Neural cell (in vitro differentiated cells): ENCODE measurements at regions not wholly inside any gene's neighbourhood (a gene's known extent, or its start where the extent isn't known, plus 50 kb on each side); places are given as distances from the start of the nearest gene placed in this dataset.

Source experiments
- CTCF ChIP-seq: fragments of 450-650 bp; IDR thresholded peaks from 2 replicates; pipeline ENCODE4 v1.5.1; 2014; ENCODE audit warnings: antibody characterized with exemption, mild to moderate bottlenecking, moderate library complexity; ENCODE audit not compliant: poor library complexity, severe bottlenecking
- EP300 ChIP-seq: fragments of 450-650 bp; conservative IDR thresholded peaks from 2 replicates; pipeline ENCODE4 v1.6.1; 2014; ENCODE audit warnings: antibody characterized with exemption, mild to moderate bottlenecking, moderate library complexity; ENCODE audit not compliant: poor library complexity, severe bottlenecking
- EZH2 ChIP-seq: fragments of 200-600, 300-800 bp; shearing (Covaris generic), sonication (generic); IDR thresholded peaks from 2 replicates; pipeline ENCODE4 v1.6.1; 2014; ENCODE audit warnings: antibody characterized with exemption, low read length, borderline replicate concordance, mild to moderate bottlenecking; ENCODE audit not compliant: insufficient read depth, poor library complexity, severe bottlenecking
- MXI1 ChIP-seq: fragments of 450-650 bp; conservative IDR thresholded peaks from 2 replicates; pipeline ENCODE4 v1.6.1; 2014; ENCODE audit warnings: antibody characterized with exemption, mild to moderate bottlenecking; ENCODE audit not compliant: poor library complexity, severe bottlenecking
- POLR2AphosphoS5 ChIP-seq: IDR thresholded peaks from 2 replicates; pipeline ENCODE4 v1.6.1; 2012
- REST ChIP-seq: IDR thresholded peaks from 2 replicates; pipeline ENCODE4 v1.6.1; 2012; ENCODE audit warnings: borderline replicate concordance
- TAF1 ChIP-seq: IDR thresholded peaks from 2 replicates; pipeline ENCODE4 v1.6.1; 2012; ENCODE audit warnings: low read depth

GRCh38 chr10:29712108-29712507 lies 77.3 kb upstream of the SVIL start:
- TF ChIP-seq REST = no peak
- no peak for TF ChIP-seq CTCF
- no peak for TF ChIP-seq EZH2
- TF ChIP-seq POLR2AphosphoS5 = no peak
- TF ChIP-seq EP300 = no peak
- no peak for TF ChIP-seq TAF1
- TF ChIP-seq MXI1 = no peak
